ENCODE measurements at regions not wholly inside any gene's neighbourhood (a gene's known extent, or its start where the extent isn't known, plus 50 kb on each side); places are given as distances from the start of the nearest gene placed in this dataset.

- Histone ChIP-seq H3K27ac (ENCODE audit: low read length) (no peak overlapping the region), H3K36me3 (replicated peaks; ENCODE audit: insufficient read depth, low read length) (no peaks in the 10 kb centered on the region), H3K27me3 (replicated peaks; ENCODE audit: insufficient read depth, low read length) (no peaks in the 10 kb centered on the region), H3K4me2 (ENCODE audit: low read depth, low read length) (no peak overlapping the region), H3K9me3 (replicated peaks; ENCODE audit: insufficient read depth, low read length) (no peaks in the 10 kb centered on the region), H3K9ac (ENCODE audit: low read length) (no peak overlapping the region), H3K79me2 (ENCODE audit: low read length) (no peaks in the 10 kb centered on the region), H4K20me1 (ENCODE audit: insufficient read depth, low read length) (no peaks in the 10 kb centered on the region), H2AFZ (ENCODE audit: low read length) (no peak overlapping the region), H3K9me2 (replicated peaks; ENCODE audit: insufficient read depth, low read length) (no peaks in the 10 kb centered on the region), H3K4me1 (ENCODE audit: low read length) (no peaks in the 10 kb centered on the region), H3K4me3 (ENCODE audit: low read length) (no peak overlapping the region), H3F3A (ENCODE audit: insufficient read depth, low read length) (no peaks in the 10 kb centered on the region)
- TF ChIP-seq CTCF (IDR thresholded peaks at IDR 0.05; ENCODE audit: low read length) (no peak), EZH2phosphoT487 (IDR thresholded peaks at IDR 0.05; ENCODE audit: low read length) (no peak), EZH2 (optimal IDR thresholded peaks at IDR 0.05; ENCODE audit: low read depth, low read length) (no peak)
- DNase-seq, result no peak
Observed at GRCh38 chr6:144898052-144898689, 613.0 kb downstream of the UTRN start.

- H3K9me2 ChIP-seq (replicated peaks; ENCODE audit: insufficient read depth, low read length), result no peaks in the 10 kb centered on the region
- no peaks in the 10 kb centered on the region for H3K9me3 ChIP-seq (replicated peaks; ENCODE audit: insufficient read depth, low read length)
- H3K79me2 ChIP-seq (ENCODE audit: low read length), result no peaks in the 10 kb centered on the region
- no peaks in the 10 kb centered on the region for H3K27me3 ChIP-seq (replicated peaks; ENCODE audit: insufficient read depth, low read length)
- no peak overlapping the region for H2AFZ ChIP-seq (ENCODE audit: low read length)
- H3F3A ChIP-seq (ENCODE audit: insufficient read depth, low read length), result no peaks in the 10 kb centered on the region
- H3K4me1 ChIP-seq (ENCODE audit: low read length), result no peaks in the 10 kb centered on the region
- no peak overlapping the region for H3K27ac ChIP-seq (ENCODE audit: low read length)
- TF ChIP-seq CTCF (IDR thresholded peaks at IDR 0.05; ENCODE audit: low read length), result no peak
- no peak for TF ChIP-seq EZH2 (optimal IDR thresholded peaks at IDR 0.05; ENCODE audit: low read depth, low read length)
- TF ChIP-seq EZH2phosphoT487 (IDR thresholded peaks at IDR 0.05; ENCODE audit: low read length), result no peak
- no peak overlapping the region for H3K9ac ChIP-seq (ENCODE audit: low read length)
- no peaks in the 10 kb centered on the region for H4K20me1 ChIP-seq (ENCODE audit: insufficient read depth, low read length)
- no peak overlapping the region for H3K4me3 ChIP-seq (ENCODE audit: low read length)
- no peak for DNase-seq
- no peak overlapping the region for H3K4me2 ChIP-seq (ENCODE audit: low read depth, low read length)
- H3K36me3 ChIP-seq (replicated peaks; ENCODE audit: insufficient read depth, low read length), result no peaks in the 10 kb centered on the region
Observed at GRCh38 chr6:144898741-144899140, 613.6 kb downstream of the UTRN start.

- no peak overlapping the region for H3K4me2 ChIP-seq (ENCODE audit: low read depth, low read length)
- no peaks in the 10 kb centered on the region for H3K79me2 ChIP-seq (ENCODE audit: low read length)
- H3K27me3 ChIP-seq (replicated peaks; ENCODE audit: insufficient read depth, low read length), result no peaks in the 10 kb centered on the region
- H3K4me3 ChIP-seq (ENCODE audit: low read length), result no peak overlapping the region
- H3K9me3 ChIP-seq (replicated peaks; ENCODE audit: insufficient read depth, low read length), result no peaks in the 10 kb centered on the region
- H3K9me2 ChIP-seq (replicated peaks; ENCODE audit: insufficient read depth, low read length), result no peaks in the 10 kb centered on the region
- H3K27ac ChIP-seq (ENCODE audit: low read length), result no peak overlapping the region
- no peaks in the 10 kb centered on the region for H3K4me1 ChIP-seq (ENCODE audit: low read length)
- no peak for DNase-seq
- H3K36me3 ChIP-seq (replicated peaks; ENCODE audit: insufficient read depth, low read length), result no peaks in the 10 kb centered on the region
- no peak overlapping the region for H3K9ac ChIP-seq (ENCODE audit: low read length)
- no peaks in the 10 kb centered on the region for H3F3A ChIP-seq (ENCODE audit: insufficient read depth, low read length)
- H2AFZ ChIP-seq (ENCODE audit: low read length), result no peak overlapping the region
- no peak for TF ChIP-seq EZH2 (optimal IDR thresholded peaks at IDR 0.05; ENCODE audit: low read depth, low read length)
- TF ChIP-seq CTCF (IDR thresholded peaks at IDR 0.05; ENCODE audit: low read length), result no peak
- no peak for TF ChIP-seq EZH2phosphoT487 (IDR thresholded peaks at IDR 0.05; ENCODE audit: low read length)
- no peaks in the 10 kb centered on the region for H4K20me1 ChIP-seq (ENCODE audit: insufficient read depth, low read length)
Observed at GRCh38 chr6:144899161-144899560, 614.0 kb downstream of the UTRN start.
